ENCODE measurements at regions not wholly inside any gene's neighbourhood (a gene's known extent, or its start where the extent isn't known, plus 50 kb on each side); places are given as distances from the start of the nearest gene placed in this dataset.

GRCh38 chr12:127745469-127746212, 521.3 kb upstream of the TMEM132C start:
- BruUV-seq (replicated peaks), result no TSS peak
- Histone ChIP-seq H3K9me1 (replicated peaks; ENCODE audit: control insufficient read depth, extremely low read depth, insufficient read depth, low read length) (no peaks in the 10 kb centered on the region), H3K27ac (ENCODE audit: insufficient read depth, low read depth, low read length) (no peak overlapping the region), H3K4me3 (replicated peaks in 1 of 3; ENCODE audit: insufficient read depth in 1 of 3, low read depth in 1 of 3, low read length in 3 of 3) (no peak overlapping the region), H4K20me1 (replicated peaks; ENCODE audit: control insufficient read depth, extremely low read depth, insufficient read depth, low read length) (no peaks in the 10 kb centered on the region), H3K79me2 (ENCODE audit: control insufficient read depth, insufficient read depth, low read length) (no peaks in the 10 kb centered on the region), H3K27me3 (ENCODE audit: control insufficient read depth in 2 of 2, insufficient read depth in 2 of 2, low read length in 2 of 2) (no peaks in the 10 kb centered on the region), H3K4me2 (ENCODE audit: insufficient read depth, low read length) (no peak overlapping the region), H2AFZ (ENCODE audit: low read depth, low read length) (no peak overlapping the region), H3K4me1 (ENCODE audit: control insufficient read depth, extremely low read depth, insufficient read depth, low read length) (no peaks in the 10 kb centered on the region), H3K36me3 (ENCODE audit: control insufficient read depth in 2 of 2, extremely low read depth in 1 of 2, insufficient read depth in 2 of 2, low read length in 2 of 2) (no peaks in the 10 kb centered on the region), H3K9ac (replicated peaks; ENCODE audit: extremely low read depth, insufficient read depth, low read length) (no peak overlapping the region), H3K9me3 (replicated peaks; ENCODE audit: control insufficient read depth, insufficient read depth, low read length) (peaks cover 2% of the 10 kb centered on the region)
- ChIA-PET POLR2A (no interaction called here), CTCF (no interaction called here)
- no peak for FAIRE-seq
- dilution Hi-C loops (cut with MboI; ENCODE audit: extremely low pct_ligation_motif_present, low sequenced_read_pairs) (no loop called here), intact Hi-C loops (cut with micrococcal nuclease) (no loop called here)
- TF ChIP-seq POLR2A (IDR thresholded peaks at IDR 0.05; ENCODE audit: low read depth, low read length), result no peak
- TF ChIP-seq MAX (IDR thresholded peaks at IDR 0.05; ENCODE audit: insufficient read depth, insufficient read length), result no peak
- TF ChIP-seq CTCF (IDR thresholded peaks at IDR 0.05; ENCODE audit: extremely low read depth in 1 of 2, insufficient read depth in 1 of 2, low read depth in 1 of 2, low read length in 2 of 2), result no peak
- no peak for TF ChIP-seq FOS (IDR thresholded peaks at IDR 0.05; ENCODE audit: borderline replicate concordance, insufficient read depth, low read length)
- no peak for TF ChIP-seq GATA2 (IDR thresholded peaks at IDR 0.05; ENCODE audit: insufficient read depth, insufficient read length, low read depth, low read length)
- TF ChIP-seq MYC (IDR thresholded peaks at IDR 0.05; ENCODE audit: low read depth, low read length), result no peak
- no peak for TF ChIP-seq EZH2 (IDR thresholded peaks at IDR 0.05; ENCODE audit: borderline replicate concordance, low read depth, low read length, severe bottlenecking)
- TF ChIP-seq JUN (IDR thresholded peaks at IDR 0.05; ENCODE audit: borderline replicate concordance, insufficient read depth, insufficient read length, low read depth), result no peak
- no peak for TF ChIP-seq POLR2AphosphoS5 (IDR thresholded peaks at IDR 0.05; ENCODE audit: insufficient read depth, low read depth, low read length)
- no peak for DNase-seq (ENCODE audit: low read depth, low spot score)

Measured in endothelial cell of umbilical vein (primary cell).